Central memory CD4-positive, alpha-beta T cell (primary cell): ENCODE measurements at regions not wholly inside any gene's neighbourhood (a gene's known extent, or its start where the extent isn't known, plus 50 kb on each side); places are given as distances from the start of the nearest gene placed in this dataset.

Experiments used
- DNase-seq: peaks from one replicate; pipeline ENCODE4 v3.0.0; 2022

DNA sequence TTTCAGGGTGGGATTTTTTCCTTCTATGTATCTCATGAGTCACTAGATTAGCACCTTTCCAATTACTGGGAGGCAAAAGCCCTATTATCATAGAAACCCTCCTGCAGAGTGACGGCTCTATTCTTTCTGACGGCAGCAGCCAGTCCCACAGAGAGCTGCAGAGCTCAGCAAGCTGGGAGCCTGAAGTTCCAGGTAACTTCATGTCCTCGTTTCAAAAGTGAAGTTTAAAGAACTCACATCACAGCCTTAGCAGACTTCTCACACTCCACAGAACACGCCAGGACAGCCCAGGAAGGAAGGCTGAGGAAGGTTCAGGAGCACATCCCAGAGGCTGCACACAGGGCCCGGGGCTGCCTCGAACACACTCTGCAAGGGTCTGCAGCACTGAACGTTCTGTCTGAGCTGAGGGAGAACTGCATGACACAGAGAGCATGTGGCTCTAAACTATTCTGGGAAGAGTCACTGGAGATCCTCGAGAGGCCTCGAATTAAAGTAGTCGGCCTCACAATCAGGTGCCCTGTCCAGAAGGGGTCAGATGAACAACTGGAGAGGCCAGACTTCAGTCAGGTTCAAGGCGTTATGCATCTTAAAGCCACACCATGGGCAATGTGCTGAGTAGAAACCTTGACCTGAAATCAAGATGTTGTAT lies 104.2 kb upstream of the DRD2 start:
- no peak for DNase-seq

DNA sequence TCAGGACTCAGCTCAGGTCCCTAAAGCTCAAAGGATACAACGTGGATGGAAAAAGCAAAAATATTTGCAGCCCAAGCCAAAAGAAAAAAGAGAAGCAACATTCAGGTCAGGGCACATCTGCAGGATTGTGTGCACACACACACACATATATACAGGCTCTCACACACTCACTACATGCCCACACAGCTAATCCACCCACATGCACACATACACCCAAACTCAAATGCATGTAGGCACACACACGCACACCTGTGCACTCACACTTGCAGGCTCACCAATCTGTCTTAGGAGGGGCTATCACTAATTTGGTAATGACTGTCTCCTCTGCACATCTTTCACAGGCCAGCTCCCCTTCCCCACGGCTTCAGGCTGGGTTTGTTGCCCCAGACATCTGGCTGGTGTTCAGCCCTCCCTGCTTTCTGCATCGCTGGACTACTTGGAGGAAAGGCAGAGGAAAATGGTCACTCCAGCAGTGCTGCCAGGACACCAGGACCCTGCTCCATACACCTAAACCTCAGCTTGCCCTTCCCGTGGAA lies 103.6 kb upstream of the DRD2 start:
- no peak for DNase-seq

DNA sequence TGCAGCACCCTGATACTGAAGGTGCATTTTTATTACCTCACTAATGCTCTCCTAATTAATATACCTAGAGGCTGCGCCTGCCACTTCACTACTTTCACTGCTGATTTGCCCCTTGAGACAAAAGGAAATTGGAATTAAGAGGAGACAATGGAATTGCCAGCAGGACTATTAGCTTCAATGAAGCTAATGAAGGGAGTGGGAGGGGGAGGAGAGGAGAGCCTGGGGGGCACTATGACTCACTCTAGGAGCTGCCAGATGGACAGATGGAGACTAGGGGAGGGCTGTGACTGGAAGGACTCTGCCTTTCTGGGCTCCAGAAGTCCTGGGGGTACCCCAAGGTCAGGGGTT lies 102.8 kb upstream of the DRD2 start:
- no peak for DNase-seq

DNA sequence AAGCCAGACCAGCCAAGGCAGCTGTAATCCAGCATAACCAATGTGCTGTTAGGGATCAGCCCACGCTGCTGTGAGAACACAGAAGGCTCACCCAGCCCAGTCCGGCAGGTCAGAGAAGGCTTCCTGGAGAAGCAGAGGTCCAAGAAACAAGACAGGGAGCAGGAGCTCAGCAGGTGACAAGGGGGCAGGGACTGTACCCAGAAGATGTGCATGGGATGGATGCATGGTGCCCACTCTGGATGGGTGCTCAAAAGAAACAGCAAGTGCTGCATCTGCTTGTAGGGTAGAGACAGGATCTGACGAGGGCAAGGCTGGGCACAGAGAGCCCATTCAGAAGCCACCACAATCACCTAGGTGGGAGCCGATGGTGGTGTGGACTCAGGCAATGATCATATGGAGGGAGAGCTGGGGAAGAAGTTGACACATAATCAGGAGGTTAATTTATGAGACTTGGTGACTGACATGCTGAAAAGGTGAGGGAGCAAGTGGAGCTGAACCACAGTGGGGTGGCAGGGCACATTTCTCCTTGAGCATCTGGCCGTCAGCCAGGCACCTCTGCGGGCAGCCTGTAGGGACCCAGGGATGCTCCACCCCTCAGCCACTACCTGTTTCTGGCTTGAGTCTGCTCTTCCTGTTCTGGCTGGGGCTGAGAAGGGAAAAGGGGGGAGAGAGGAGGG lies 102.3 kb upstream of the DRD2 start:
- DNase-seq, result no peak

DNA sequence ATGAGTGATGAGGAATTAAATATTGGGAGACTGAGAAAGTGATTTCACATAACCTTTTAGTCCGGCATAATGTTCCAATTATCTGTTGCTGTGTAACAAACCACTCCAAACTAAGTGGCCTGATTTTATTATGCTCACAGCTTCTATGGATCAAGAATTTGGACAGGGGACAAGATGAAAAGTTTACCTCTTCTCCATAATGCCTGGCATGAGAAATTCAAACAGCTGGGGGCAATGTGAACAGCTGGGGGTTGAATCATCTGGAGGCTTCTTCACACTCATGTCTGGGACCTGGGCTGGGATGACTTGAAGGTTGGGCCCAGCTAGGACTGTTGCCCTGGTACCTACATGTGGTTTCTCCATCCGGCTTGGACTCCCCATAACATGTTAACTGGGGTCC lies 99.4 kb upstream of the DRD2 start:
- DNase-seq, result no peak

DNA sequence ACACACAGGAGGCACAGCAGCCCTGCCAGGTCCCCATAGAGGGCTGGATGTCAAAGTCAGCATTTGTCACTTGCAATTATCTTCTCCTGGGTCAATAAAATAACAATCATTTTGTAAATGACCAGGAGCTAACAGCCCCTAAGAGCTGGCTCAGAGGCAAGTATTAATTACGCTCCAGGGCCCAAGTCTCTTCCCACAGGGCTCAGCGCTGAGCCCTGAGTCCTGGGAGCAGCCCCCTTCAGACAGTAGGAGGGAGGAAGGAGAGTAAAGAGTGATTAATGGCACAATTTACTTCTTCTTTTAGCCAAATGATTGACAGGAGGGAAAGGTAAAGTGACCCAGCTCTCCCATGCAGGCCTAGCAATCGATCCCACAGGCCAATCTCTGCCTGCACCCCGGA lies 99.0 kb upstream of the DRD2 start:
- DNase-seq, result no peak

DNA sequence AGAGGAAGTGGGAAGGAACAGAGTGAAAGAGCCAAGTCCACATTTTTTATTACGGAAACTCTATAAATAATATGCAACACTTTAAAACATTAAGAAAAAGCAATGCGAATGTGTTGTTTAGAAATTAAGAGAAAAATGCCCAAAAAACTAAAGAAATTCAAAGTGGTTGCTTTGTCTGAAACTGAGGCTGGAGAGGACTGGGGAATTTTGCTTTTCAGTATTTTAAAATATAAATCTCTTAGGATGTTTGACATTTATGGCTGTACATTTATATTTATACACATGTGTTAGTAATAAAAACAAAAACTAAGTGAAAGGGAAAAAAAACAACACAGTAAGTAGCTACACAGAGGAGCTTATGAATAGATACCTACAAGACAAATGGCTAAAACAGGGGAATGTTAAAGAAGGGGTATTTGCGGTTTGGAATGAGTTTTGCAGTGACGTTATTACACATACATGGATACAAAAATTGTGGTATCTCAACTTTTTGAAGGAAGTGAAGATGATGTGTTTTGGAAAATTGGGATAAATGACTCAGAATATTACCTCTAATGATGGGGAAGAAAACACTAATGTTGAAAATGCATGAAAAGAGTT lies 97.0 kb upstream of the DRD2 start:
- DNase-seq, result no peak

DNA sequence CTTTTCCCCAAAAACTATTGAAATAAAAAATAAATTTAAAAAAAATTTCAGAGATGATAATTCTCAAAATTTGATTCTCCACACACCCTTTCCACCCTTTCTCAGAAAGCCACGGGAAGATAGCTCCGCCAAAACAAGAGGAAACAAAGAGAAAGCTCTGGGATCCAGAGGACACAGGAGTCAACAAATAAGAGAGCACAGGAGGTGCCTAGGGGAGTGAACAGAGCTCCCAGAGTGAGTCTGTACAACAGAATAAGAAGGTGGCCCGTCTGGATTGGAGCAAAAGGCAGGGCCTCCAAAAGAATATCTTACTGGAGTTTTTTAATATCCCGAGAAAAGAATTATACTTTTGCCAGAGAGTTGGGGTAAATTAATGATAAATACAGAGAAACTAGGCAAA lies 96.3 kb upstream of the DRD2 start:
- no peak for DNase-seq

DNA sequence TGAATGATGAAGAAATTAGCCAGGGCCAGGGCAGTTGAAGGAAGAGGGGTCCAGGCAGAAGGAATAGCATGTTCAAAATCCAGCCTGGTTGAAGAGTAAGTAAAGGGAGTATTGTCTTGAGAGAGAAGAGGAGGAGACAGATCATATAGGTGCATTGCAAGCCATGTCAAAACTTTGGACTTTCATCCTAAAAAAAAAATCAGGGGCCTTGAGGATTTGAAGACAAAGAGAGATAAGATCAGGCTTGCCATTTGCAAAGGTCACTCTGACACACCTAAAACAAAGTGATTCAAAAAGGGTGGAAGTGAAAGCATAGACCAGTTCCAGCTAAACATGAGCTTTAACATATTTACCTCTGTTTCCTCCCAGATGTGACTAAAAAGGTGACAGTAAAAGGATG lies 95.7 kb upstream of the DRD2 start:
- DNase-seq, result no peak

DNA sequence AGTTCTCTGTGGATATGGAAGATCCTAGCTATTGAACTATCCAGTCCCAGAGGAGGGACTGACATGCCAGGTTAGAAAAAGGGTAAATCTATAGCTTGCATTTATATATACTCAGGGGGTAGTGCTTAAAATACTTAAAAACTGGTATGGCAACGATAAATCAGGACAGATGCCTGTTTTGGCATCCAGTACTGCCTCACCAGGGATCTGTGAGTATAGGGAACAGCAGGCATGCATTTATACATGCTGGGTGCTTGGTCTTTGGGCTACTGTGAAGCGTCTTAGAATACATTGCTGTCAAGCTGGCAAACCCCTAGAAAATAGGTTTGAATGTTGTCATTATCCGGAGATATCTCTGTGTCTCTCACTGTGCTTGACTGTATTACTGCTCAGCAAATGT lies 94.2 kb upstream of the DRD2 start:
- DNase-seq, result no peak

DNA sequence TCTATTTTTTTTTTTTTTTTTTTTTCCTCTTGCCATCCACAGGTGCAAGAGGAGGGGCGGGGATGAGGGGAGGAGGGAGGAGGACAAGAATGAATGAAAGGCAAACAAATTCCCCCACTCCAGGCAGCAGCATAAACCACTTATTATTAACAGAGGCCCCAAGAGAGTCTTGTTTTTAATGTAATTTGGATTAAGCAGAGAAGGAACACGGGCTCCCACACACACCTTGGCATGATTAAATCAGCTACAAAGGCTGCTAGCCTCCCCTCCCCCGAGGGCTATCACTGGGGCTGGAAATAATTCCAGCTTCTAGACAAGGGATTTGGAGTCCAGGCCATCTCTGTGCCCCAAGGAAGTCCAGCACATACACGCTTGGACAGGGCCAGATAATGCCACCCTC lies 93.4 kb upstream of the DRD2 start:
- no peak for DNase-seq

DNA sequence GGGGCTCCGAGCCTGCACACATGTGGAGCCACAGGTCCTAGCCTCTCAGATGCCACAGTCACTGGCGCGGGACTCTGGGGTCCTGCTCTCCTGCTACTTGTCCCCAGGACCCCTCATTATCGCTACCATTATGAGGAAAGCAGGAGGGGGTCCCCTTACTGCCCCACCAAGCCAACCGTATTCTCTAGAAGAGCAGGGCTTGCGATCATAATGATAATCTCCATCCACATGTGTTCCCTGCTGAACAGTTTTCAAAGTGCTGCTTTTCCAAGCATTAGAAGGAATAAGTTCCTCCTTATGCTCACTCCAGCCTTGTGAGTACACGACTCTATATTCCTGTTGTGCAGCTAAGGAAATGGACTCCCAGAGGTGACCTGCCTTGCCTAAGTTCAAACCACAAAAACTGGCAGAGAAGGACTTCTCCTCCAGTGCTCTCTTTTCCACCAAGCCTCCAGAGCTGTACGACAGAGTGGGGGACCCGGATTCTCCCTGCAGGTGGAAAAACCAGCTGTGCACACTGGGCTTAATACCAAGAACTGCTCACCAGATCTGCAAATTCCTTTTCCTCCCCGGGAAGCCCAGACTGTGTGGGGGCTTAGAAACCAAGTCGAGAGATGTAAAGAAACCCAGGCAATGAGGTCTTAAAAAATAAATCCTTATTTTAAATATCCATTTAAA lies 92.8 kb upstream of the DRD2 start:
- no peak for DNase-seq

DNA sequence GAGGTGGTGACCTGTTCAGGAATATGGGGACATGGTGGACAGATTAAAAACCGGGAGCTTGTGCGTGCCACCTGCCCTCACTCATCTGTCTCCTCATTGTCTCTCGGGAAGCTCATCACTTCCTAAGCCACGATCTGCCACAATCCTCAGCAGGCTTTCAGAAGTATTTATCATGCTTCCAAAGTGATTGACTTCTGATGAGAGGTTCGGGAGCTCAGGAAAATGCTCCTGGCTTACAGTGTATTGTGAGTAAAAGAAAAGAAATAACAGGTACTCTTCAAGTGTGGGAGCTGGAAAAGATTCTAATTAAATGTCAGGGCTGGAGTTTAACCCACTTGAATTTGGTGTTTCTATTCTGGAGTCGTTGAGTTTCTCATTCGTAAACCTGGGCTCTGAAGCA lies 91.9 kb upstream of the DRD2 start:
- DNase-seq, result no peak

DNA sequence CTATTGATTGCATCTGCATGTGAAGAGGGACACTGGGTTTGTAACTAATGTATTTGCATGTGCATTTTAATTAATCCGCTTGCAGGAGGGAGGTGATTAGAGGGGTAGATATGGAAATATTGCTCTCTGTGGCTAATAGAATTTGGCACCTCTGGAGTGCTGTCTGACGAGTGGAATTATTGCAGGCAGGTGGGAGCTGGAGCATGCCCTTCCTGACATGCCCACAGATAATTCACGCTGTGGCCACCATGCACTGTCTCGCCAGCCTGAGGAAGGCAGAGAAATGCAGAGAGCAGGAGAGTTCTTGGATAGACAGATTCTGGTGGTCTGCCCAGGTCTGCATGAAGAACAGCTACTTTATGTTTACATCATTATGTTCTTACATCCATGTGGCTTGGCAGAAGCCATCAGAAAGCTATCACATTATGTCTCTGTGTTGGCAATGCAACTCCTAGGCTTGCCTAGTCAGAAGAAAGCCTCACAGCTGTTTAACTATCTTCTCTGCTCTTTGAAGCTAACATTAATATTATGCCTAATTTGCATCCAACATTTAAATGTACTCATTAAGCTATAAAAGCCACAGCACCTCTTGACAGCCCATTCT lies 89.4 kb upstream of the DRD2 start:
- DNase-seq, result no peak

DNA sequence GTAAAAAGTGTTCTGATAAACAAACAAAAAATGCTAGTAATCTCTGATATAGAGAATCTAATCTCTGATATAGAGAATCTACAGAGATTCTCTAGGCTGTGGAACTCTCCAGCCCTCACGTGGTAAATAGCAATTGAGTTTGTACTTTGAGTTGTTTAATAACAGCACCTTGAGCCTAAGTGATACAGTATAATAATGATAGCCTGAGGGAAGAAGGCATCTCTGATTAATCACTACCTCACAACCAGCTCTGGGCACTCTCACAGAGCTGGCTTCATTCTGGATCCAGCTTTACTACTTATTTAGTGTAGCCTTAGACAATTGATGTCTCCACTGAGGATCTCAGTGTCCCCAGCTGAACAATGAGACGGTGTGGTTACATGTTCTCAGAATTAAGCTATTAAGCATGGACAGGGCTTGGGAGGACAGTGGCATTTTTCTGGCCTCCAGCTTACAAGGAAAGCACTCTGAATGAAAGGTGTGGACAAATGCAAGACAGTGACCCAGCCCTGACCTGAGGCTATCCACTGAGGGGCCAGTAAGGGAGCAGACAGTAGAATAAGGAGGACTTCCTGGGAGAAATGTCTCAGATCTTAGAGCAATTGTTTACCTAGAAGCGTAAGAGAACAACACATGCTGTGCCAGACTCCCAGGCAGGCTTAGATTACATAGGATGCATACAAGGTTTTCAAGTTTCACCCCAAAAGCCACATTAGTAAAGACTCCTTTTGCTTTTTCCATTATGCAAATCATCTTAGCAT lies 88.7 kb upstream of the DRD2 start:
- DNase-seq, result no peak

DNA sequence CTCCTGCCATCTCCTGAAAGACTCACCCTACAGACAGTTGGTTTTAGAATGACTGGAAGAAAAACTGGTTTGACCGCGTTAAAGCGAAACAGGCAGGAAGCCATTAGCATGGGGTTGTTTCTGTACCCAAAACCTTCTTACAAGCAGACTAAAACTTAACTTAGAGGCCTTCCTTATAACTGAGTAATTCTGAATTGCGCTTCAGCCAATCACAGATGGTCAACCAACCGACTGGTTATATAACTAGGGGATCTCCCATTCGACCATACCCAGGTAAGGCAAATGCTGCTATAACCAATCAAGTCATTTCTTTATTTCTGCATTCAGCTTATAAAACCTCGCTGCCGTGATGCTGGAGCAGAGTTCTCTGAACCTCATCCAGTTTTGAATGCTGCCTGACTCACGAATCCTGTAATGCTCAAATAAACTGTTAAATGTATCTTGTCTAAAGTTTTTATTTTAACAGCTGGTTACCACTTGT lies 87.8 kb upstream of the DRD2 start:
- no peak for DNase-seq

DNA sequence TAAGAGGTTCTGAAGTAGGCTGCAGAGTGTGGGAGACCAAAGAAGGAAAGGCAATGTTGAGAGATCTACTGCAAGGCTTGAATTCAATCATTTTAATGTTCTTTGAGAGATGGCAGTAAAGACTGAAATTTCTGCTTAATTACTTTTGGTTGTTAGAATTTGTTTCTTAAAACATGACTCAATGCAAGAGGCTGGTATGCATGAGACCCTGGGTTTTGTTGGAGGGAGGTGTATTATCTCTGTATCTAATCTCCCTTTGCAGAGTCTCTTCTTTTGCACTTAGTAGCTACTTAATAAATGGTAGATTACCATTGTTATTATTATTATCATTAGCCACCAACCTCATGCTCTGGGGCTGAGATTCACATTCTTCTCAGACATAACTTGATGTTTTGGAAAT lies 87.4 kb upstream of the DRD2 start:
- DNase-seq, result no peak

DNA sequence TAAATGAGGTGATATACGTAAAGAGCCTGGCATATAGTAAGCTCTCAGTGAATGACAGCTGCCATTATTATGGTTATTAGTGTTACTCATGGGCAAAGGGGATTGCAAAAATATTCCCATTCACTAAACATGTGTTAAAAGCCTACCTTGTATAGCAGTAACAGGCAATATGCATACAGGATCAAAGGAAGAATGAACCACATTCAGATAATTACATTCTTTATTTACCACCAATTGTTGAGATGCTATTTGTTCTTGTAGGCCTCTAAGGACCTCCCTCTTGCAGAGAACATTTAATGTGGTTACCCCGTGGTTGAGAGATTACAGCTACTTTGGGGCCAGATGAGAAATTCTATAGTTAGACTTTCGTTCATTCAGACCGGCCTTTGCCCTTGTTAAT lies 82.7 kb upstream of the DRD2 start:
- DNase-seq, result no peak

DNA sequence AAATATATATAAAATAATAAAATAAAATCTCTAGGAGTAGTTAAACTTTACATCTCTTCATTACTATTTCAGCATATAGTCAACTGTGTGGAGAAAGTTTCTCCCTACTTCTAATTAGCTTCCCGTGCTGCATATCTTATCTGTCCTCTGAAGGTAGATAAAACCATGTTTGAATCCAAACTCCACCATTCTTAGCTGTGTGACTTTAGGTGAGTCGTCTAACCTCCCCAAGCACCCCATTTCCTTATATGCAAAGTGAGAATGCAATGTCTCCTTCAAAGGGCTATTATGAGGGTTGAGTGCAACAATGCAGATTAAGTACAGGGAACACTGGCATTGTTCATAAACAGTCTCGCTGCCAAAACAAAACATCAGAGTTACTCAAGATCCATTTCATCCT lies 80.8 kb upstream of the DRD2 start:
- no peak for DNase-seq

DNA sequence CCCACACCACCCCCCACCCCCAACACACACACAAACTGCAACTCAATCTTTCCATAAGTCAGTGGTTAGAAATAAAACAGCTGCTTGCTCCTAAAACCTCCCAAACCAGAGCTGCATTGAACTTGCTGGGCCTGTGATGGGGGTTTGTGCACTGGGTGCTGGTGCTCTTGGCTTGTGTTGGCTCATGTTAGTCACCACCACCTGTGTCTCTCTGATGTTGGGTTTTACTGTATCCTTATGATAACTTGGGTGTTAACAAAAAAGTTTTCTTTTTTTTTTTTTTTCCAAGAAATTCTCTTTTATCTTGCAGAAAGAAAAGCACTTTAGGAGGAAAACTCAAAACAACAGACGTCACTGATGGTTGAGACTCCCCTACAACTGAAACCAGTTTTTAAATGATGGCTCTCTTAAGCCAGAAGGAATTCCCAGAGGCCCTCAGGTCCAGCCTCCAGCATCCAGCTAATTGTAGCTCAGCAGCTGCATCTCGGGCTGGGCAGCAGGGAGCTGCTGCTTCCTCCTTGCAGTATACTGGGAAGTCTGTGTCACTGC lies 79.9 kb upstream of the DRD2 start:
- no peak for DNase-seq

DNA sequence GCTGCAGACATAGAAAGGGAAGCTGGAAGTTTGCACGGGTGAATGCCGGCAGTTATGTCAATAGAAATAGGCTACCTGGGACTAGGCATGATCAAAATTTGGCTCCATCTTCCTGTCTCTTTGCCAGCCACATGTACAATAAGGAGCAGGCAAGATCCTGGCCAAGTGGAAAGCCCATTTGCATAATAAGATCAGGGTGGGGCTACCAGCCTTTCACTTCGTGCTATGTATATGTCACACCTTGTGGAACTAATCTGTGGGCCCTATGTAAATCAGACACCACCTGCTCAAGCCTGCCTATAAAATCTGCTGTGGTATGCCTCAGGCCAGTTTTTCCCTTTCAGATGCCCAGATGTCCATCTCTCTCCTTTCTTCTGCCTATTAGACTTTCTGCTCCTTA lies 79.3 kb upstream of the DRD2 start:
- DNase-seq, result no peak

DNA sequence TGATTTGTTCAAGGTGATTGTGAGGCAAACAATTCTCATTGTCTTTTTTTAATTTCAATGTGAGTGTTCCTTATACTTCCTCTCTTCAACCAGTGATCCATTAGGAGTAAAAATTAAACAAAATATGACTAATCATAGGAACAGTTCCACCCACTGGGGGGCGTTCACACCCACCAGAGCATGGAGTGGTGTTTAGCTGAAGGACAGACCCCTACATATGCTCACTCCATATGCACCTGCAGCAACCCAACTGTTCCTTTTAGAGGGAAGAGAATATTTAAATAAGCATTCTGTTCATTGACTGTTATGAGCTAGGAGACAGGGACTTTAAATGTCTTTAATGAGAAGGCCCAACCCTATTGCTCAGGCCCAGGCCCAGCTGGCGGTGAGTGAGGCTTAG lies 78.7 kb upstream of the DRD2 start:
- no peak for DNase-seq
